Spleen (tissue), 11 donors: ENCODE measurements at regions not wholly inside any gene's neighbourhood (a gene's known extent, or its start where the extent isn't known, plus 50 kb on each side); places are given as distances from the start of the nearest gene placed in this dataset.

ENCODE experiments used
- DNase-seq: peaks from one replicate; pipeline ENCODE4 v3.0.0-alpha.2; 2020
- H3K27ac ChIP-seq, 8 donors: fragments of 200-600 bp; sonication (generic) in 7 of 8; 1 replicate in 4 of 8; 2 replicates in 4 of 8; pipeline versions ENCODE4 v1.5.0 to v1.8.0; 2016 to 2021; ENCODE audit warnings: inconsistent platforms in 4 of 8, mild to moderate bottlenecking in 4 of 8, moderate library complexity in 1 of 8
- H3K27me3 ChIP-seq, 7 donors: fragments of 200-600 bp; sonication (generic) in 6 of 7; replicated peaks in 1 of 7; 1 replicate in 4 of 7; 2 replicates in 3 of 7; pipeline versions ENCODE4 v1.5.0 to v1.8.0; 2016 to 2021; ENCODE audit warnings: inconsistent platforms in 3 of 7, mild to moderate bottlenecking in 1 of 7
- H3K36me3 ChIP-seq, 6 donors: fragments of 200-600 bp; sonication (generic) in 5 of 6; 1 replicate in 4 of 6; 2 replicates in 2 of 6; pipeline versions ENCODE4 v1.5.0 to v1.8.0; 2016 to 2021; ENCODE audit warnings: inconsistent platforms in 2 of 6
- H3K4me1 ChIP-seq, 6 donors: fragments of 200-600 bp; sonication (generic) in 5 of 6; 1 replicate in 3 of 6; 2 replicates in 3 of 6; pipeline versions ENCODE4 v1.5.0 to v1.8.0; 2016 to 2021; ENCODE audit warnings: inconsistent platforms in 3 of 6
- H3K4me3 ChIP-seq, 8 donors: fragments of 200-600 bp; sonication (generic) in 7 of 8; 1 replicate in 4 of 8; 2 replicates in 4 of 8; pipeline versions ENCODE4 v1.5.0 to v1.8.0; 2016 to 2021; ENCODE audit warnings: inconsistent platforms in 4 of 8, mild to moderate bottlenecking in 4 of 8, moderate library complexity in 2 of 8
- H3K9me3 ChIP-seq, 8 donors: fragments of 200-600 bp; sonication (generic) in 7 of 8; 1 replicate in 4 of 8; 2 replicates in 4 of 8; pipeline versions ENCODE4 v1.5.0 to v1.8.0; 2016 to 2021; ENCODE audit warnings: inconsistent platforms in 4 of 8
- CTCF ChIP-seq, 11 experiments: fragments of 200-600 bp in 7 of 11; fragments of 450-650 bp in 4 of 11; sonication (generic) in 4 of 11; IDR thresholded peaks in 8 of 11; conservative IDR thresholded peaks in 3 of 11; 1 replicate in 7 of 11; 2 replicates in 4 of 11; pipeline versions ENCODE4 v1.4.0 to v1.8.0; 2016 to 2021; ENCODE audit warnings: antibody characterized with exemption in 11 of 11, inconsistent platforms in 4 of 11, mild to moderate bottlenecking in 1 of 11
- POLR2A ChIP-seq, 3 donors: fragments of 450-650 bp; IDR thresholded peaks; one replicate each; pipeline ENCODE4 v1.5.1; 2017; ENCODE audit warnings: antibody characterized with exemption in 3 of 3, mild to moderate bottlenecking in 1 of 3
- POLR2AphosphoS5 ChIP-seq, 3 donors: sonication (generic); formaldehyde crosslinking; IDR thresholded peaks; one replicate each; pipeline ENCODE4 v1.5.1; 2017; ENCODE audit warnings: antibody characterized with exemption in 3 of 3
- WGBS, 5 donors: extraction: QIAGEN DNeasy Blood & Tissue Kit in 3 of 5; methylation state at CpG; one replicate each; pipeline versions ENCODE4 v1.1.5 to v1.1.7; 2013 to 2018; 5-methylcytosine and 5-hydroxymethylcytosine counted together
- intact Hi-C: fragments of 100-400 bp; cut with DNase I; formaldehyde crosslinking; loops from one replicate; pipeline ENCODE4 v1.15.0; 2023; ENCODE audit warnings: low total_unique reads
- donor health status: healthy with polysubstance abuse.
- donor health status: DM: no; HTN: no; CAD: no; lungs with moderate emphysema.
- donor health status: DM: no; HTN: no; CAD: no.
- donor health status: Bipolar disorder and iron deficiency.
- donor health status: healthy.
- donor health status: DM: no; HTN: no; CAD: no.
- donor health status: DM: yes; HTN: yes; CAD: no.

DNA sequence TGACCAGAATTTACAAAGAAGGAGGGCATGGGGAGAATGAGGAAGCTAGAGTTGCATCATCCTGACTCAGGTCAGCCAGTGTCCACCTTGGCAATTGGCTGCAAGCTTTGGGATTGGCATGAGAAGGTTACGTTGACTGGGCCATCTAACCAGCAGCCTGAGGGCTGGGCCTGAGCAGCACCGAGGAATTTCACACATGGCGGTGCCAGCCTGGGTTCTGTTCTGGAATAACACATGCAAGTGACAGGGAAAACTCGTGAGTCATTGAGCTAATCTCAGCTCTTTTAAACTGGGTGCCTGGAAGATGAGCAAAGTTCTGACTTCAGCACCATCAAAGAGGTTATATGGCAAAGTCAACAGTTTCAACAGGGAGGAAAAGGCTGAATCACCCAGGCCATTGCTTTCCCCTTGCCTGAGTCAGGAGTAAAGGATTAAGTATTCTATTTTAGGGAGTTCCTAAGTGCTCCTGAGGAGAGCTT lies 543.2 kb upstream of the TBX3 start:
- intact Hi-C loops: no loop called here
- peaks cover 0 to 5% (median 0%) of the 10 kb centered on the region in 6 donors for H3K4me1 ChIP-seq
- H3K27me3 ChIP-seq: peaks cover 0 to 8% (median 0%) of the 10 kb centered on the region in 7 donors
- no peak for TF ChIP-seq CTCF (IDR thresholded peaks at IDR 0.05 in 8 of 11, conservative IDR thresholded peaks at IDR 0.05 in 3 of 11)
- TF ChIP-seq POLR2A (IDR thresholded peaks at IDR 0.05): no peak
- TF ChIP-seq POLR2AphosphoS5 (IDR thresholded peaks at IDR 0.05): no peak
- H3K4me3 ChIP-seq: no peak overlapping the region
- H3K9me3 ChIP-seq: no peaks in the 10 kb centered on the region
- H3K27ac ChIP-seq: no peak overlapping the region
- no peak for DNase-seq
- H3K36me3 ChIP-seq: no peaks in the 10 kb centered on the region
- 74 to 88% (median 84%) methylated on average over 4 of the region's 4 CpGs for WGBS, 5 donors

- 39 to 55% (median 42%) methylated on average over 4 of the region's 4 CpGs for WGBS, 5 donors
- no peaks in the 10 kb centered on the region for H3K36me3 ChIP-seq
- H3K9me3 ChIP-seq: no peaks in the 10 kb centered on the region
- H3K4me3 ChIP-seq: no peak overlapping the region
- peaks cover 0 to 5% (median 0%) of the 10 kb centered on the region in 6 donors for H3K4me1 ChIP-seq
- no peak for DNase-seq
- TF ChIP-seq POLR2AphosphoS5 (IDR thresholded peaks at IDR 0.05): no peak
- intact Hi-C loops: no loop called here
- H3K27ac ChIP-seq: no peak overlapping the region
- H3K27me3 ChIP-seq: peaks cover 0 to under 1% (median 0%) of the 10 kb centered on the region in 7 donors
These were observed 541.9 kb upstream of the TBX3 start for GRCh38 chr12:115225845-115226244.

DNA sequence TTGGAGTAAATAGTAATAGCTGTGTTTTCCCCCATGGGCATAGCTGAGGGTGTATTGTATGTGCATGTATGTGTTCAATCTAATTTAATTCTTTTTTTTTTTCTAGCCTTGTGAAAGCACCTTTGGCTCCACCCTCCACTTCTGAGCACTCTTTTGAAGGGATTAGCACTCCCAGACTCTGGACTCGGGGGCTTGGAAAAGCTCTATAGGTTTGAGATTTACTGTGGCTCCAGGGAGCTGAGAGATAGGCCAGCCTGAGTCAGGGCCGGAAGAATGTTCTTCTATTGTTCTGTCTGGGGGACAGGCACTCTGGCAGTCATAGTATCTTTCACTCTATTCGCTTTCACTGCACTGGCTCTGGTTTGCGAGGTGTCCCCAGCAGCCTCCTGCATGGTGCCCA lies 540.0 kb upstream of the TBX3 start:
- intact Hi-C loops: no loop called here
- Histone ChIP-seq H3K27me3 (no peaks in the 10 kb centered on the region), H3K36me3 (no peaks in the 10 kb centered on the region), H3K4me3 (no peak overlapping the region), H3K4me1 (no peaks in the 10 kb centered on the region), H3K9me3 (no peaks in the 10 kb centered on the region), H3K27ac (no peak overlapping the region)
- TF ChIP-seq POLR2AphosphoS5 (IDR thresholded peaks at IDR 0.05): no peak
- no peak for TF ChIP-seq POLR2A (IDR thresholded peaks at IDR 0.05)
- no peak for TF ChIP-seq CTCF (IDR thresholded peaks at IDR 0.05 in 8 of 11, conservative IDR thresholded peaks at IDR 0.05 in 3 of 11)
- DNase-seq: no peak
- WGBS, 5 donors: 72 to 79% (median 76%) methylated on average over 4 of the region's 4 CpGs

DNA sequence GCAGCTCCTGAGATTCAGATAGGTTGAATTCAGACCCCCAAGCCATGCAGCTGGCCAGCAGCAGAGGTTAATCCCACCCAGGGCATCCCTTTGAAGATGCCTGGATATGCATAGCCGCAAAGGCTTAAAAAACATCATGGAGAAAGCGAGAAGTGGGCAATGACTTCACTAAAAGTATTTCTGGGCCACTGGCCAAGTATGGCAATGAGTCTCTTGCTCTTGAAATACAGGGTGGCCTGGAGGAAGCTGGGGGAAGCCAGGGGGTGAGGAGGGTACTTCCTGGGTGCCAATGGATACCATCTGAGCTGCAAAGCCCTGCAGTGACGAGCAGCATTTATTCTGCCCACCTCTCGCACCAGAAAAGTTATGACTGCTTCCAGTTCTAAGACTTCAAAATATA lies 539.3 kb upstream of the TBX3 start:
- Histone ChIP-seq H3K36me3 (no peaks in the 10 kb centered on the region), H3K4me3 (no peak overlapping the region), H3K9me3 (no peaks in the 10 kb centered on the region), H3K27me3 (no peaks in the 10 kb centered on the region), H3K27ac (no peak overlapping the region), H3K4me1 (no peaks in the 10 kb centered on the region)
- DNase-seq: no peak
- TF ChIP-seq CTCF (IDR thresholded peaks at IDR 0.05 in 8 of 11, conservative IDR thresholded peaks at IDR 0.05 in 3 of 11) (no peak), POLR2A (IDR thresholded peaks at IDR 0.05) (no peak), POLR2AphosphoS5 (IDR thresholded peaks at IDR 0.05) (no peak)
- 78 to 88% (median 81%) methylated on average over 4 of the region's 4 CpGs for WGBS, 5 donors
- intact Hi-C loops: no loop called here

- Histone ChIP-seq H3K4me1 (no peaks in the 10 kb centered on the region), H3K9me3 (no peaks in the 10 kb centered on the region), H3K27ac (no peak overlapping the region), H3K36me3 (no peaks in the 10 kb centered on the region), H3K4me3 (no peak overlapping the region), H3K27me3 (no peaks in the 10 kb centered on the region)
- TF ChIP-seq CTCF (IDR thresholded peaks at IDR 0.05 in 8 of 11, conservative IDR thresholded peaks at IDR 0.05 in 3 of 11) (no peak), POLR2A (IDR thresholded peaks at IDR 0.05) (no peak)
- 77 to 85% (median 78%) methylated on average over 6 of the region's 6 CpGs for WGBS, 5 donors
- intact Hi-C loops: no loop called here
- no peak for DNase-seq
These were observed 538.2 kb upstream of the TBX3 start for GRCh38 chr12:115222220-115222619.
